A549 (cell line): ENCODE measurements at regions not wholly inside any gene's neighbourhood (a gene's known extent, or its start where the extent isn't known, plus 50 kb on each side); places are given as distances from the start of the nearest gene placed in this dataset.

Experiments
- ATAC-seq, 2 experiments: fragments of 200-7000 bp in 1 of 2; fragments of >200 bp in 1 of 2; cut with Nextera tagmentation in 1 of 2; cut with Tn5 transposase in 1 of 2; 3 replicates each; pipeline versions ENCODE4 v1.8.0 to v1.9.1; 2018 to 2020; ENCODE audit warnings: mild to moderate bottlenecking in 1 of 2, moderate library complexity in 1 of 2
- CTCF ChIA-PET: fragments of 300-600 bp; sonication (Branson Sonifier 250); formaldehyde crosslinking; extraction: SDS; loops from one replicate; lab custom pipeline; 2021; ENCODE audit warnings: antibody characterized with exemption, inconsistent platforms; lab: Yijun Ruan, JAX
- POLR2A ChIA-PET: fragments of 350-600 bp; formaldehyde crosslinking; extraction: SDS; loops from one replicate; lab custom pipeline; 2021; ENCODE audit warnings: antibody characterized with exemption, inconsistent platforms; lab: Yijun Ruan, JAX
- DNase-seq, 2 experiments: peaks; one replicate each; pipeline versions ENCODE4 v3.0.0 to v3.0.0-alpha.2; 2011 to 2016; ENCODE audit warnings: low read depth in 1 of 2, low spot score in 1 of 2
- FAIRE-seq: peaks from 2 replicates; lab custom pipeline; 2011; peaks lifted over from hg19 to GRCh38; lab: Jason Lieb, UNC
- H3K27ac ChIP-seq, 2 experiments: fragments of >200 bp; sonication (Bioruptor Twin); formaldehyde crosslinking; 3 replicates each; pipeline ENCODE4 v1.5.1; 2016 to 2017
- H3K4me1 ChIP-seq: fragments of >200 bp; sonication (Bioruptor Twin); formaldehyde crosslinking; 3 replicates; pipeline ENCODE4 v1.6.1; 2016
- H3K4me2 ChIP-seq: fragments of >200 bp; sonication (Bioruptor Twin); formaldehyde crosslinking; 3 replicates; pipeline ENCODE4 v1.6.1; 2016
- H3K4me3 ChIP-seq: fragments of >200 bp; sonication (Bioruptor Twin); formaldehyde crosslinking; 3 replicates; pipeline ENCODE4 v1.5.1; 2016
- H3K9me3 ChIP-seq: fragments of >200 bp; sonication (Bioruptor Twin); formaldehyde crosslinking; 3 replicates; pipeline ENCODE4 v1.6.1; 2016
- BHLHE40 ChIP-seq: IDR thresholded peaks from 2 replicates; pipeline ENCODE4 v1.6.1; 2012; ENCODE audit warnings: low read depth, low read length, inconsistent platforms
- CBX8 ChIP-seq: fragments of 200-600 bp; sonication (generic); IDR thresholded peaks from 2 replicates; pipeline ENCODE4 v1.6.1; 2016
- EHMT2 ChIP-seq: fragments of 200-600 bp; sonication (generic); IDR thresholded peaks from 2 replicates; pipeline ENCODE4 v1.6.1; 2016; ENCODE audit warnings: antibody characterized with exemption, low read depth, mild to moderate bottlenecking, moderate library complexity
- ELK1 ChIP-seq: fragments of 150-350 bp; IDR thresholded peaks from 2 replicates; pipeline ENCODE4 v1.6.1; 2014; ENCODE audit warnings: low read depth, mild to moderate bottlenecking, low read length
- EP300 ChIP-seq, 2 experiments: fragments of >200 bp; sonication (Bioruptor Twin); formaldehyde crosslinking; IDR thresholded peaks; 2 replicates in 1 of 2; 3 replicates in 1 of 2; pipeline ENCODE4 v1.6.1; 2016 to 2017
- FOSL2 ChIP-seq, 2 experiments: fragments of 450-650 bp in 1 of 2; fragments of >200 bp in 1 of 2; sonication (Bioruptor Twin) in 1 of 2; formaldehyde crosslinking; IDR thresholded peaks; 2 replicates each; pipeline versions ENCODE4 v1.5.0 to v1.6.1; 2016 to 2020; ENCODE audit warnings: mild to moderate bottlenecking in 1 of 2, moderate library complexity in 1 of 2
- HDAC2 ChIP-seq: fragments of 200-600 bp; sonication (generic); IDR thresholded peaks from 2 replicates; pipeline ENCODE4 v1.6.1; 2016
- HEYL ChIP-seq: fragments of 250-450 bp; sonication (Bioruptor Pico); IDR thresholded peaks from 2 replicates; pipeline ENCODE4 v1.8.0; 2021; ENCODE audit warnings: mild to moderate bottlenecking, moderate library complexity
- HOXA7 ChIP-seq: fragments of 250-450 bp; sonication (Bioruptor Pico); IDR thresholded peaks from 2 replicates; pipeline ENCODE4 v1.5.0; 2020; ENCODE audit warnings: mild to moderate bottlenecking, moderate library complexity
- KDM1A ChIP-seq: fragments of 200-600 bp; sonication (generic); IDR thresholded peaks from 2 replicates; pipeline ENCODE4 v1.6.1; 2016; ENCODE audit warnings: low read depth, mild to moderate bottlenecking
- MAFK ChIP-seq: fragments of 450-650 bp; IDR thresholded peaks from 2 replicates; pipeline ENCODE4 v1.6.1; 2014; ENCODE audit not compliant: partially characterized antibody
- NPAS2 ChIP-seq: fragments of 250-450 bp; sonication (Bioruptor Pico); IDR thresholded peaks from 2 replicates; pipeline ENCODE4 v1.8.0; 2022; ENCODE audit warnings: mild to moderate bottlenecking, moderate library complexity, borderline replicate concordance
- NR3C1 ChIP-seq: fragments of >200 bp; sonication (Bioruptor Twin); formaldehyde crosslinking; IDR thresholded peaks from 3 replicates; pipeline ENCODE4 v1.6.1; 2017
- PBX3 ChIP-seq: IDR thresholded peaks from 2 replicates; pipeline ENCODE4 v1.6.1; 2012
- REST ChIP-seq: fragments of 200-600 bp; sonication (generic); IDR thresholded peaks from 2 replicates; pipeline ENCODE4 v1.6.1; 2016; ENCODE audit warnings: antibody characterized with exemption, mild to moderate bottlenecking, moderate library complexity
- RFX5 ChIP-seq: fragments of 450-650 bp; IDR thresholded peaks from 2 replicates; pipeline ENCODE4 v1.7.1; 2014; ENCODE audit warnings: antibody characterized with exemption, mild to moderate bottlenecking, moderate library complexity
- USF2 ChIP-seq: fragments of 450-650 bp; IDR thresholded peaks from 2 replicates; pipeline ENCODE4 v1.6.1; 2014; ENCODE audit warnings: antibody characterized with exemption
- ZSCAN20 ChIP-seq: fragments of 250-450 bp; sonication (Bioruptor Pico); IDR thresholded peaks from 2 replicates; pipeline ENCODE4 v1.8.0; 2022; ENCODE audit warnings: mild to moderate bottlenecking, moderate library complexity
- WGBS: methylation state at CpG from one replicate; pipeline ENCODE4 v1.1.6; 2017; ENCODE audit errors: missing lambda C conversion rate; 5-methylcytosine and 5-hydroxymethylcytosine counted together
- TF ChIP-seq, protein P1 (sequence below): fragments of 250-450 bp; sonication (Bioruptor Pico); IDR thresholded peaks from 2 replicates; pipeline ENCODE4 v1.5.0; 2020; ENCODE audit warnings: low read depth, mild to moderate bottlenecking, moderate library complexity
- TF ChIP-seq, protein P2 (sequence below): IDR thresholded peaks from 2 replicates; pipeline ENCODE4 v1.6.1; 2012
- TF ChIP-seq, protein P3 (sequence below): fragments of >200 bp; sonication (Bioruptor Twin); formaldehyde crosslinking; IDR thresholded peaks from 2 replicates; pipeline ENCODE4 v1.6.1; 2016
- TF ChIP-seq, protein P4 (sequence below): fragments of >200 bp; sonication (Bioruptor Twin); formaldehyde crosslinking; IDR thresholded peaks from 3 replicates; pipeline ENCODE4 v1.5.1; 2016

DNA sequence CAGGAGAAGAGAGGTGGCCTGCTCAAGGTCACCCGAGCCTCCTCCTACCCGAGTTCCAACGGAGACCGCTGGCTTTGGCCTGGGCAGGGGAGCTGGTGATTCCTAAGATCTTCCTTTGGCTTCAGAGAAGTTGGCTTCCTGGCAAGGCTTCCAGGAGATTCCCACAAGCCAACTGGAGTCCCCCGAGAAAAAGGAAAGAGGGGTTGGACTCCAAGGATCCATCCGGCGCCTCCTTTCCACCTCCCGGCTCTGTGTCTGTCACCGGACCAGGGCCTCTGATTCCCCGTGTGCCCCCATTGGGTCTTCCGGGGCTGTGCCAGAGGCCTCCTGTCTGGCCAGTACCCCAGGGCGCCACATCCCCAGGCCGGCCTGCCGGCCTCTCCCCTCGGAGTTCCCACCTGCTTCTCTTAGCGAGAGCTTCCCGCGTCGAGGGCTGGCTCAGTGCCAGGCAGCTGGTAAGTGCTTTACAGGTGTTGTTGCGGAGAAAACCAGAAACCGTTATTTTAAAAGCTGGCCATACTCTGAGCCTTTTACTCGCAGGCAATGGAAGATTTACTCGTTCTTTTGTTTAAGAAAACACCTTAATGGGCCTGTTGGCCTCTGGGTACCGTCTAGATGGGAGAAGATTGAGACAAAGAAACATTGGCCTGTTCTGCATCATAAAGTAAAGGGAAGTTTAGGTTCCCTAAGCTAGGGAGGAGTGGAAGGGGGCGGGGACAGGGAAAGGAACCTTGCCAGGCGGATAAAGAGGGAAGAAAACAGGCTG lies 258.4 kb upstream of the SDK2 start:
- no peaks in the 10 kb centered on the region for H3K9me3 ChIP-seq
- H3K27ac ChIP-seq: no peak overlapping the region
- ATAC-seq (no peak), DNase-seq (no peak)
- WGBS: 76% methylated on average over 26 of the region's 26 CpGs
- no peak overlapping the region for H3K4me2 ChIP-seq
- no peaks in the 10 kb centered on the region for H3K4me1 ChIP-seq
- TF ChIP-seq EP300 (IDR thresholded peaks at IDR 0.05) (no peak), NPAS2 (CRISPR knock-in tag) (no peak), REST (no peak), USF2 (no peak), KDM1A (no peak), BHLHE40 (no peak), FOSL2 (IDR thresholded peaks at IDR 0.05) (no peak), FOSL2 (CRISPR knock-in tag; IDR thresholded peaks at IDR 0.05) (no peak), HOXA7 (CRISPR knock-in tag) (no peak), HEYL (CRISPR knock-in tag) (no peak), NR3C1 (no peak), MAFK (no peak), RFX5 (no peak)
- TF ChIP-seq, protein P1, sequence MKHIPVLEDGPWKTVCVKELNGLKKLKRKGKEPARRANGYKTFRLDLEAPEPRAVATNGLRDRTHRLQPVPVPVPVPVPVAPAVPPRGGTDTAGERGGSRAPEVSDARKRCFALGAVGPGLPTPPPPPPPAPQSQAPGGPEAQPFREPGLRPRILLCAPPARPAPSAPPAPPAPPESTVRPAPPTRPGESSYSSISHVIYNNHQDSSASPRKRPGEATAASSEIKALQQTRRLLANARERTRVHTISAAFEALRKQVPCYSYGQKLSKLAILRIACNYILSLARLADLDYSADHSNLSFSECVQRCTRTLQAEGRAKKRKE (CRISPR knock-in tag): no peak
- TF ChIP-seq, protein P2, sequence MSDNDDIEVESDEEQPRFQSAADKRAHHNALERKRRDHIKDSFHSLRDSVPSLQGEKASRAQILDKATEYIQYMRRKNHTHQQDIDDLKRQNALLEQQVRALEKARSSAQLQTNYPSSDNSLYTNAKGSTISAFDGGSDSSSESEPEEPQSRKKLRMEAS: no peak
- TF ChIP-seq, protein P3, sequence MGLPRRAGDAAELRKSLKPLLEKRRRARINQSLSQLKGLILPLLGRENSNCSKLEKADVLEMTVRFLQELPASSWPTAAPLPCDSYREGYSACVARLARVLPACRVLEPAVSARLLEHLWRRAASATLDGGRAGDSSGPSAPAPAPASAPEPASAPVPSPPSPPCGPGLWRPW: no peak
- TF ChIP-seq, all 56 proteins: peak for 0
- H3K4me3 ChIP-seq: no peak overlapping the region
- ChIA-PET CTCF (interaction anchor here (0.5 to 1.8 kb wide), 2 partner anchors 12 to 136 kb away, joined by 5 to 8 read pairs; no protein-coding TSS in a partner anchor), POLR2A (no interaction called here)
- FAIRE-seq: no peak

GRCh38 chr17:73906896-73907870 lies 262.9 kb upstream of the SDK2 start:
- Histone ChIP-seq H3K4me2 (no peak overlapping the region), H3K27ac (no peak overlapping the region), H3K9me3 (no peaks in the 10 kb centered on the region), H3K4me1 (no peaks in the 10 kb centered on the region), H3K4me3 (no peak overlapping the region)
- ChIA-PET CTCF (no interaction called here), POLR2A (no interaction called here)
- DNase-seq (no peak), ATAC-seq (no peak), FAIRE-seq (no peak)
- WGBS: 43% methylated on average over 17 of the region's 18 CpGs
- TF ChIP-seq, protein P4, sequence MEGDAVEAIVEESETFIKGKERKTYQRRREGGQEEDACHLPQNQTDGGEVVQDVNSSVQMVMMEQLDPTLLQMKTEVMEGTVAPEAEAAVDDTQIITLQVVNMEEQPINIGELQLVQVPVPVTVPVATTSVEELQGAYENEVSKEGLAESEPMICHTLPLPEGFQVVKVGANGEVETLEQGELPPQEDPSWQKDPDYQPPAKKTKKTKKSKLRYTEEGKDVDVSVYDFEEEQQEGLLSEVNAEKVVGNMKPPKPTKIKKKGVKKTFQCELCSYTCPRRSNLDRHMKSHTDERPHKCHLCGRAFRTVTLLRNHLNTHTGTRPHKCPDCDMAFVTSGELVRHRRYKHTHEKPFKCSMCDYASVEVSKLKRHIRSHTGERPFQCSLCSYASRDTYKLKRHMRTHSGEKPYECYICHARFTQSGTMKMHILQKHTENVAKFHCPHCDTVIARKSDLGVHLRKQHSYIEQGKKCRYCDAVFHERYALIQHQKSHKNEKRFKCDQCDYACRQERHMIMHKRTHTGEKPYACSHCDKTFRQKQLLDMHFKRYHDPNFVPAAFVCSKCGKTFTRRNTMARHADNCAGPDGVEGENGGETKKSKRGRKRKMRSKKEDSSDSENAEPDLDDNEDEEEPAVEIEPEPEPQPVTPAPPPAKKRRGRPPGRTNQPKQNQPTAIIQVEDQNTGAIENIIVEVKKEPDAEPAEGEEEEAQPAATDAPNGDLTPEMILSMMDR: no peak
- no peak for TF ChIP-seq ZSCAN20
- no peak for TF ChIP-seq ELK1
- no peak for TF ChIP-seq PBX3
- no peak for TF ChIP-seq HDAC2
- TF ChIP-seq EHMT2: no peak
- TF ChIP-seq USF2: no peak
- no peak for TF ChIP-seq CBX8
